LNCAP (cell line): ENCODE measurements at regions not wholly inside any gene's neighbourhood (a gene's known extent, or its start where the extent isn't known, plus 50 kb on each side); places are given as distances from the start of the nearest gene placed in this dataset.

ENCODE experiments used
- CTCF ChIP-seq: fragments of 450-650 bp; IDR thresholded peaks from 2 replicates; pipeline ENCODE4 v1.5.1; 2017; ENCODE audit warnings: mild to moderate bottlenecking

- no peak for TF ChIP-seq CTCF
Measured at GRCh38 chr2:145144131-145144728, 624.3 kb upstream of the ZEB2 start.

- no peak for TF ChIP-seq CTCF
Measured at GRCh38 chr2:145141981-145142380, 622.1 kb upstream of the ZEB2 start.

- TF ChIP-seq CTCF: no peak
Measured at GRCh38 chr2:145140658-145141057, 620.7 kb upstream of the ZEB2 start.

GRCh38 chr2:145138626-145139025, 618.7 kb upstream of the ZEB2 start:
- no peak for TF ChIP-seq CTCF

- no peak for TF ChIP-seq CTCF
Measured at GRCh38 chr2:145137901-145138300, 618.0 kb upstream of the ZEB2 start.

GRCh38 chr2:145137211-145137610, 617.3 kb upstream of the ZEB2 start:
- no peak for TF ChIP-seq CTCF

- TF ChIP-seq CTCF: no peak
Measured at GRCh38 chr2:145136702-145137101, 616.8 kb upstream of the ZEB2 start.

GRCh38 chr2:145126146-145126545, 606.2 kb upstream of the ZEB2 start:
- no peak for TF ChIP-seq CTCF
